ENCODE measurements at regions not wholly inside any gene's neighbourhood (a gene's known extent, or its start where the extent isn't known, plus 50 kb on each side); places are given as distances from the start of the nearest gene placed in this dataset.
A peak's percentile ranks its signal among the peaks of the same experiment; 100 is the strongest.
"Not testable (repeated sequence)": the region's sequence is repeated elsewhere in the genome, so short reads cannot be mapped to it uniquely, and the experiment has no call there.

GRCh38 chr3:153633407-153633806, 471.4 kb downstream of the RAP2B start:
- H3K4me1 Mint-ChIP-seq (ENCODE audit: low read depth): peaks cover 49% of the 10 kb centered on the region
- no peak overlapping the region for H3K27ac Mint-ChIP-seq
- DNase-seq: no peak
- no peak overlapping the region for H3K4me3 Mint-ChIP-seq
- no peaks in the 10 kb centered on the region for H3K36me3 Mint-ChIP-seq (ENCODE audit: low read depth)
- H3K27me3 Mint-ChIP-seq: no peaks in the 10 kb centered on the region
- no peaks in the 10 kb centered on the region for H3K9me3 Mint-ChIP-seq

DNA sequence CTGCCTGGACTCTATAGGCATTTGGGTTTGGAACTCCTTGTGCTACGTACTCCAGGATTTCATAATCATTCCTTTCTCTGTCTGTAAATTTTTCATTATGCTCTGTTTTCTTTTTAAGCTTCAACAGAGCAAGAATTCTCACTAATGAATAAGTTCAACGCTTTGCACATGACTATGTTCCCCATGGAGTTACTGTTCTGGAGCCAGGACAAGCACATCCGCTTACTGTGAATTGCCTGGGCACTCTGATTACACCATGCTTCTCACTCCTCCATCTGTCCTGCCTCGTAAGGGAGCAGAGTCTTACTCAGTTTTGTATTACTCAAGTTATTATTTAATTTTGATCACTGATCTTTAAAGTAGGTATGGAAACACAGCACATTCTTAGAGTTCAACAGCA, 472.7 kb downstream of the RAP2B start:
- no peaks in the 10 kb centered on the region for H3K36me3 Mint-ChIP-seq (ENCODE audit: low read depth)
- no peak overlapping the region for H3K4me3 Mint-ChIP-seq
- DNase-seq: no peak
- H3K4me1 Mint-ChIP-seq (ENCODE audit: low read depth): peaks cover 37% of the 10 kb centered on the region
- H3K27me3 Mint-ChIP-seq: no peaks in the 10 kb centered on the region
- no peaks in the 10 kb centered on the region for H3K9me3 Mint-ChIP-seq
- no peak overlapping the region for H3K27ac Mint-ChIP-seq

- Mint-ChIP-seq H3K9me3 (peaks cover 4% of the 10 kb centered on the region), H3K4me3 (no peak overlapping the region), H3K36me3 (ENCODE audit: low read depth) (no peaks in the 10 kb centered on the region), H3K27ac (no peak overlapping the region), H3K27me3 (no peaks in the 10 kb centered on the region), H3K4me1 (ENCODE audit: low read depth) (peaks cover 43% of the 10 kb centered on the region)
- no peak for DNase-seq
Observed at GRCh38 chr3:153639631-153640030, 477.6 kb downstream of the RAP2B start.

DNA sequence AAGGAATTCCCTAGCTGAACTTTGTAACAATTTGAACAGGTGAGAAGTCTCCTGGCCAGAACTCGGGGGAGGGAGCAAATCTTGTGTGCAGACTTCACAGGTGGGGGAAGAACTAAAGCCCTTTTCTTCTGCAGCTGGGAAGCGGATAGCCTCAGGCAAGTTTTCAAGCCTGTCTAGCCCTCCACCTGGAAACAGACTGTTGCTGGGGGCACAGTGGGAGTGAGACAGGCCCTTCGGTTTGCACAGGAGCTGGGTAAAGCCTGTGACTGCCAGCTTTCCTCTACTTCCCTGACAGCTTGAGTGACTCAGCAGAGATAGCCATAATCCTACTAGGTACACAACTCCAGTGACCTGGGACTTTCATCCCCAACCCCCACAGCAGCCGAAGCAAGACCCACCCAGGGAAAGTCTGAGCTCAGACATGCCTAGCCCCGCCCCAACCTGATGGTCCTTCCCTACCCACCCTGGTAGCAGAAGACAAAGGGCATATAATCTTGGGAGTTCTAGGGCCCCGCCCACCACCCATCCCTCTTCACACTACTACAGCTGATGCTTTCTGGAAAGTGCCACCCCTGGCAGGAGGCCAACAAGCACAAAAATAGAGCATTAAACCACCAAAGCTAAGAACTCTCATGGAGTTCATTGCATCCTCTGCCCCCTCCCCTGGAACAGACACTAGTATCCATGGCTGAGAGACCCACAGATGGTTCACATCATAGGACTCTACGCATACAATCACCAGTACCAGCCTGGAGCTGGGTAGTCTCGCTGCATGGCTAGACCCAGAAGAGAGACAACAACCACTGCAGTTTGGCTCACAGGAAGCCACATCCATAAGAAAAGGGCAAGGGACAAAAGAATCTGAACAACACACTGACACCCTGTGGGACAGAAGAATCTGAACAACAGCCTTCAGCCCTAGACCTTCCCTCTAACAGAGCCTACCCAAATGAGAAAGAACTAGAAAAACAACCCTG, 479.0 kb downstream of the RAP2B start:
- Mint-ChIP-seq H3K9me3 (peaks cover 4% of the 10 kb centered on the region), H3K4me3 (no peak overlapping the region), H3K4me1 (ENCODE audit: low read depth) (peaks cover 39% of the 10 kb centered on the region), H3K36me3 (ENCODE audit: low read depth) (no peaks in the 10 kb centered on the region), H3K27ac (no peak overlapping the region), H3K27me3 (no peaks in the 10 kb centered on the region)
- no peak for DNase-seq

DNA sequence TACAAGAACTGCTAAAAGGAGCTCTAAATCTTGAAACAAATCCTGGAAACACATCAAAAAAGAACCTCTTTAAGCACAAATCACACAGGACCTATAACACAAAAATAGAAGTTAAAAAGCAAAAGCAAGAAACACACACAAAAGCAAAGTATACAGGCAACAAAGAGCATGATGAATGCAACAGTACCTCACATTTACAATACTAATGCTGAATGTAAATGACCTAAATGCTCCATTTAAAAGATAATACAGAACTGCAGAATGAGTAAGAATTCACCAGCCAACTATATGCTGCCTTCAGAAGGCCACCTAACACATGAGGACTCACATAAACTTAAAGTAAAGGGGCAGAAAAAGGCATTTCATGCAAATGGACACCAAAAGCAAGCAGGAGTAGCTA, 478.6 kb upstream of the ARHGEF26 start:
- H3K27me3 Mint-ChIP-seq; H3K27ac Mint-ChIP-seq; H3K9me3 Mint-ChIP-seq; H3K4me3 Mint-ChIP-seq; DNase-seq; H3K36me3 Mint-ChIP-seq (ENCODE audit: low read depth): not testable (repeated sequence)
- peaks cover 39% of the 10 kb centered on the region for H3K4me1 Mint-ChIP-seq (ENCODE audit: low read depth)

DNA sequence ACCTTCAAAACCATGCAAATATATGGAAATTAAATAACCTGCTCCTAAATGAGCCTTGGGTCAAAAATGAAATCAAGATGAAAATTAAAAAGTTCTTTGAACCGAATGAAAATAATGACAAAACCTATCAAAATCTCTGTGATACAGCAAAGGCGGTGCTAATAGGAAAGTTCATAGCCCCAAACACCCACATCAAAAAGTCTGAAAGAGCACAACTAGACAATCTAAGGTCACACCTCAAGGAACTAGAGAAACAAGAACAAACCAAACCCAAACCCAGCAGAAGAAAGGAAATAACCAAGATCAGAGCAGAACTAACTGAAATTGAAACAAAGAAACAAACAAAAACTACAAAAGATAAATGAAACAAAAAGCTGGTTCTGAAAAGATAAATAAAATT, 477.7 kb upstream of the ARHGEF26 start:
- Mint-ChIP-seq H3K27ac (peak overlapping the region; percentile 5), H3K4me3 (peak overlapping the region; percentile 4), H3K4me1 (ENCODE audit: low read depth) (peaks cover 39% of the 10 kb centered on the region)
- not testable (repeated sequence) for H3K9me3 Mint-ChIP-seq; DNase-seq; H3K27me3 Mint-ChIP-seq; H3K36me3 Mint-ChIP-seq (ENCODE audit: low read depth)

DNA sequence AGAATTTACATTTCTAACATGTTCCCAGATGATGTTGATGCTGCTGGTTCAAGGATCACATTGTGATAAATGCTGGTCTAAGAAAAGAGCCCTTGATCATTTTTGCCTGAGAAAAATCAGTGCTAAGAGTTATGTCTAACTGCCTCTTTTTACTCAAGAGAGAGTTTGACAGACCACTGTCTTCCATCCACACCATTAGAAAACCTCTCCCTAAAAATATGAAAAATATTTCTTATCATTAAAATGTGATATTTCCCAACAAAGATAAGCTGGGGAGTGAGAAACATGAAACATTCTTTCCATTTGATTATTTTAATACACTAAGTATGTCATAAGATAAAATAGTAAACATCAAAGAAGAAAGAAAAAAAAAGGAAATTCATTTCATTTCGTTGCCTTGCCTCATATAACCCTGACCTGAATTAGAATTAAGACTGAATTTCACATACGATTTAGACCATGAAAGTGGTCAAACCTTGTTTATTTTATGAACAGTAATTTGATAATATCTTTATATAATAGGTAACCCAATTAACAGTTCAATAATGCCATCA, 471.8 kb upstream of the ARHGEF26 start:
- H3K9me3 Mint-ChIP-seq: no peaks in the 10 kb centered on the region
- H3K27me3 Mint-ChIP-seq: no peaks in the 10 kb centered on the region
- H3K4me1 Mint-ChIP-seq (ENCODE audit: low read depth): no peaks in the 10 kb centered on the region
- DNase-seq: no peak
- no peak overlapping the region for H3K27ac Mint-ChIP-seq
- H3K36me3 Mint-ChIP-seq (ENCODE audit: low read depth): no peaks in the 10 kb centered on the region
- no peak overlapping the region for H3K4me3 Mint-ChIP-seq

DNA sequence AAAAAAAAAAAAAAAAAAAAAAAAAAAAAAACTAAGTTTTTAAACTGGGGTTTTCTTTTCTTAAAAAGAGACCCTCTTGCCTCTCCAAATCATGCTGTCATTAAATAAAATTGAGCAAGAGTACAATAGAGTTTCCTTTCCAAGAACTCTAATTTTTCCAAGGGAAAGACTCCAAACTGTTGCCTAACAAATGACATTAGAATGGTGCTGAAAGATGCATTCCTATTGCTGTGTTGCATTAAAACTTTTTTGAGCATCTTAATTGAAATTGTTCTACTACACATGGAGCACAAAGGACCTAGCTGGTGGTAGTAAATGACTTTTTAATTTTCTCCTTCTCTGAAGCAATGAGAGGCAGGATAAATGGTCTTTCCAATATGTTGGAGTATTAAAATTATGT, 469.1 kb upstream of the ARHGEF26 start:
- no peaks in the 10 kb centered on the region for H3K4me1 Mint-ChIP-seq (ENCODE audit: low read depth)
- H3K27me3 Mint-ChIP-seq: no peaks in the 10 kb centered on the region
- no peak overlapping the region for H3K27ac Mint-ChIP-seq
- no peak overlapping the region for H3K4me3 Mint-ChIP-seq
- H3K9me3 Mint-ChIP-seq: peaks cover 4% of the 10 kb centered on the region
- no peak for DNase-seq
- no peaks in the 10 kb centered on the region for H3K36me3 Mint-ChIP-seq (ENCODE audit: low read depth)

GRCh38 chr3:153657046-153657445, 464.1 kb upstream of the ARHGEF26 start:
- Mint-ChIP-seq H3K36me3 (ENCODE audit: low read depth) (no peaks in the 10 kb centered on the region), H3K27ac (no peak overlapping the region), H3K27me3 (no peaks in the 10 kb centered on the region), H3K9me3 (peaks cover 8% of the 10 kb centered on the region), H3K4me3 (no peak overlapping the region), H3K4me1 (ENCODE audit: low read depth) (no peaks in the 10 kb centered on the region)
- no peak for DNase-seq

- Mint-ChIP-seq H3K27ac (no peak overlapping the region), H3K36me3 (ENCODE audit: low read depth) (no peaks in the 10 kb centered on the region), H3K27me3 (no peaks in the 10 kb centered on the region), H3K4me1 (ENCODE audit: low read depth) (no peaks in the 10 kb centered on the region), H3K4me3 (no peak overlapping the region), H3K9me3 (peaks cover 8% of the 10 kb centered on the region)
- DNase-seq: no peak
Observed at GRCh38 chr3:153657461-153657860, 463.7 kb upstream of the ARHGEF26 start.

GRCh38 chr3:153658136-153658535, 463.1 kb upstream of the ARHGEF26 start:
- no peak for DNase-seq

GRCh38 chr3:153666991-153667740, 454.0 kb upstream of the ARHGEF26 start:
- no peaks in the 10 kb centered on the region for H3K4me1 Mint-ChIP-seq (ENCODE audit: low read depth)
- H3K36me3 Mint-ChIP-seq (ENCODE audit: low read depth): no peaks in the 10 kb centered on the region
- H3K9me3 Mint-ChIP-seq: no peaks in the 10 kb centered on the region
- no peak for DNase-seq
- H3K27ac Mint-ChIP-seq: no peak overlapping the region
- no peak overlapping the region for H3K4me3 Mint-ChIP-seq
- H3K27me3 Mint-ChIP-seq: no peaks in the 10 kb centered on the region

More at GRCh38 chr3:153658136-153658535, 463.1 kb upstream of the ARHGEF26 start:
- Mint-ChIP-seq H3K27ac (no peak overlapping the region), H3K9me3 (peaks cover 8% of the 10 kb centered on the region), H3K27me3 (no peaks in the 10 kb centered on the region), H3K4me1 (ENCODE audit: low read depth) (no peaks in the 10 kb centered on the region), H3K36me3 (ENCODE audit: low read depth) (no peaks in the 10 kb centered on the region), H3K4me3 (no peak overlapping the region)

DNA sequence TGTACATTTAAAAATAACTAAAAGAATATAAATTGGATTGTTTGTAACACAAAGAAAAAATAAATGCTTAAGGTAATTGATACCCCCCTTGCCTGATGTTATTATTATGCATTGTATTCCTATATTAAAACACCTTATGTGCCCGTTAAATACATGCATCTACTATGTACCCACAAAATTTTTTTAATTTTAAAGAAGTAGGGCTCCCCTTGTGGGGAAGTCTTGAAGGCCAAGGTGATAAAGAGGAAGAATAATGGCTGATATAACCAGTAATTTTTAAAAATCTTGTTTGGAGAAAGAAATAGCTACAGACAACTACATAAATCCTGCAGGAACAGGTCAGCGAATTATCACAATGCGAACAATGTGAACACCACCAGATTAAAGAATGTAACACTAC, 451.7 kb upstream of the ARHGEF26 start:
- Mint-ChIP-seq H3K4me3 (no peak overlapping the region), H3K4me1 (ENCODE audit: low read depth) (peaks cover 6% of the 10 kb centered on the region), H3K27ac (no peak overlapping the region), H3K9me3 (no peaks in the 10 kb centered on the region), H3K27me3 (no peaks in the 10 kb centered on the region), H3K36me3 (ENCODE audit: low read depth) (no peaks in the 10 kb centered on the region)
- DNase-seq: no peak

DNA sequence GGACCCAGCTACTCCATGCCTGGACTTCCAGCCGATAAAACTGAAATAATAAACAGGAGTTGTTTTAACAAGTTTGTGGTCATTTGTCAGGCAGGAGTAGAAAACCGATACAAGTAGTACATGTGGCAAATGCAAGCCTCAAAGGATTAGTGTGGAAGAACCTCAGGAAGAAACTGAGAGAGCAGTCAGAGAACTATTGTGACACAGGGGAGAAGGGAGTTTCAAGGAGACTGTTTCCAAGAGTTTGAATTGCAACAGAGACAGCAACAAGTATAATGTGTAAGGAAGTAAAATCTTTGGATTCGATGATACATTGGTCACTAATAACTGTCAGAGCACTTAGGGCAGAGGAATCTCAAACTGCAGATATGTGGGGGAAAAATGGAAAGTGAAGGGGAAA, 450.6 kb upstream of the ARHGEF26 start:
- no peaks in the 10 kb centered on the region for H3K36me3 Mint-ChIP-seq (ENCODE audit: low read depth)
- DNase-seq: no peak
- peaks cover 6% of the 10 kb centered on the region for H3K4me1 Mint-ChIP-seq (ENCODE audit: low read depth)
- no peak overlapping the region for H3K4me3 Mint-ChIP-seq
- no peak overlapping the region for H3K27ac Mint-ChIP-seq
- no peaks in the 10 kb centered on the region for H3K27me3 Mint-ChIP-seq
- no peaks in the 10 kb centered on the region for H3K9me3 Mint-ChIP-seq

- no peaks in the 10 kb centered on the region for H3K36me3 Mint-ChIP-seq (ENCODE audit: low read depth)
- DNase-seq: no peak
- no peaks in the 10 kb centered on the region for H3K27me3 Mint-ChIP-seq
- H3K27ac Mint-ChIP-seq: no peak overlapping the region
- H3K9me3 Mint-ChIP-seq: no peaks in the 10 kb centered on the region
- H3K4me3 Mint-ChIP-seq: no peak overlapping the region
- H3K4me1 Mint-ChIP-seq (ENCODE audit: low read depth): peaks cover 6% of the 10 kb centered on the region
Observed at GRCh38 chr3:153673853-153674252, 447.3 kb upstream of the ARHGEF26 start.
